IMR-90 (cell line): ENCODE measurements at regions not wholly inside any gene's neighbourhood (a gene's known extent, or its start where the extent isn't known, plus 50 kb on each side); places are given as distances from the start of the nearest gene placed in this dataset.

Experiments used
- ATAC-seq: fragments of 200-7000 bp; cut with Tn5 transposase; 2 replicates; pipeline ENCODE4 v1.9.1; 2020; ENCODE audit warnings: low read depth, mild to moderate bottlenecking, moderate library complexity
- BruUV-seq: library from RNA; stranded (reverse); fragments of 400-500 nt; replicated peaks from 2 replicates; lab custom pipeline; 2021; lab: Mats Ljungman, UMichigan
- CTCF ChIA-PET: fragments of 300-600 bp; formaldehyde crosslinking; extraction: SDS; loops from one replicate; lab custom pipeline; 2021; ENCODE audit warnings: antibody characterized with exemption; lab: Yijun Ruan, JAX
- POLR2A ChIA-PET: fragments of 300-600 bp; sonication (Branson Sonifier 250); formaldehyde crosslinking; loops from one replicate; lab custom pipeline; 2022; ENCODE audit warnings: antibody characterized with exemption; ENCODE audit not compliant: unreplicated experiment; lab: Charles Lee
- DNase-seq: peaks from one replicate; pipeline ENCODE4 v3.0.0; 2013
- H2AFZ ChIP-seq: replicated peaks from 2 replicates; pipeline ENCODE3; 2013; ENCODE audit warnings: low read length, mild to moderate bottlenecking; ENCODE audit not compliant: poor library complexity
- H2AK5ac ChIP-seq: 2 replicates; pipeline ENCODE4 v1.6.1; 2013; ENCODE audit warnings: low read depth, low read length, inconsistent platforms
- H2AK9ac ChIP-seq: replicated peaks from 2 replicates; pipeline ENCODE3; 2013; ENCODE audit warnings: mild to moderate bottlenecking, low read depth, low read length, moderate library complexity; ENCODE audit not compliant: poor library complexity
- H2BK120ac ChIP-seq: 2 replicates; pipeline ENCODE4 v1.6.1; 2013; ENCODE audit warnings: low read depth, low read length, inconsistent platforms
- H2BK15ac ChIP-seq: 3 replicates; pipeline ENCODE4 v1.6.1; 2013; ENCODE audit warnings: low read depth, low read length, inconsistent platforms
- H2BK20ac ChIP-seq: 2 replicates; pipeline ENCODE4 v1.6.1; 2013; ENCODE audit warnings: low read depth, mild to moderate bottlenecking, inconsistent platforms, low read length, moderate library complexity
- H2BK5ac ChIP-seq: 2 replicates; pipeline ENCODE4 v1.6.1; 2013; ENCODE audit warnings: mild to moderate bottlenecking, low read depth, low read length, inconsistent platforms; ENCODE audit not compliant: poor library complexity, severe bottlenecking
- H3K14ac ChIP-seq: replicated peaks from 2 replicates; pipeline ENCODE4 v1.6.1; 2013; ENCODE audit warnings: low read depth, low read length, inconsistent platforms
- H3K18ac ChIP-seq: 2 replicates; pipeline ENCODE4 v1.6.1; 2013; ENCODE audit warnings: low read depth, low read length, control low read depth
- H3K23ac ChIP-seq: 2 replicates; pipeline ENCODE4 v1.6.1; 2013; ENCODE audit warnings: low read depth, low read length, inconsistent platforms
- H3K27ac ChIP-seq: 2 replicates; pipeline ENCODE4 v1.5.1; 2013; ENCODE audit warnings: mild to moderate bottlenecking, control low read depth, low read length; ENCODE audit not compliant: insufficient read depth
- H3K27me3 ChIP-seq: 2 replicates; pipeline ENCODE4 v1.6.1; 2013; ENCODE audit warnings: low read length; ENCODE audit not compliant: control insufficient read depth, insufficient read depth
- H3K36me3 ChIP-seq: 2 replicates; pipeline ENCODE4 v1.6.1; 2013; ENCODE audit warnings: low read length, mixed read lengths; ENCODE audit not compliant: control insufficient read depth, insufficient read depth
- H3K4ac ChIP-seq: 2 replicates; pipeline ENCODE4 v1.6.1; 2013; ENCODE audit warnings: low read depth, low read length, inconsistent platforms
- H3K4me1 ChIP-seq: 2 replicates; pipeline ENCODE4 v1.6.1; 2013; ENCODE audit warnings: low read length, mixed read lengths; ENCODE audit not compliant: control insufficient read depth, insufficient read depth
- H3K4me2 ChIP-seq: 2 replicates; pipeline ENCODE4 v1.6.1; 2013; ENCODE audit warnings: low read depth, mild to moderate bottlenecking, control low read depth, low read length, moderate library complexity
- H3K4me3 ChIP-seq: 2 replicates; pipeline ENCODE4 v1.5.1; 2013; ENCODE audit warnings: low read depth, mild to moderate bottlenecking, control low read depth, low read length, moderate library complexity; ENCODE audit not compliant: insufficient read depth
- H3K56ac ChIP-seq: 2 replicates; pipeline ENCODE4 v1.6.1; 2013; ENCODE audit warnings: low read length, inconsistent platforms; ENCODE audit not compliant: insufficient read depth; ENCODE audit errors: extremely low read depth
- H3K79me1 ChIP-seq, 2 experiments: 2 replicates each; pipeline ENCODE4 v1.6.1; 2013; ENCODE audit warnings: low read length in 2 of 2, inconsistent platforms in 1 of 2, low read depth in 1 of 2
- H3K9ac ChIP-seq: 2 replicates; pipeline ENCODE4 v1.6.1; 2013; ENCODE audit warnings: low read depth, low read length, control low read depth
- H3K9me1 ChIP-seq: 2 replicates; pipeline ENCODE4 v1.6.1; 2013; ENCODE audit warnings: low read length, inconsistent platforms; ENCODE audit not compliant: insufficient read depth
- H3K9me3 ChIP-seq: 2 replicates; pipeline ENCODE4 v1.6.1; 2013; ENCODE audit warnings: low read length; ENCODE audit not compliant: control insufficient read depth, insufficient read depth
- H4K20me1 ChIP-seq: 2 replicates; pipeline ENCODE4 v1.6.1; 2013; ENCODE audit warnings: low read length, inconsistent platforms; ENCODE audit not compliant: insufficient read depth
- H4K5ac ChIP-seq: 2 replicates; pipeline ENCODE4 v1.6.1; 2013; ENCODE audit warnings: mild to moderate bottlenecking, low read depth, low read length, control low read depth
- H4K8ac ChIP-seq, 2 experiments: 2 replicates each; pipeline ENCODE4 v1.6.1; 2013; ENCODE audit warnings: low read depth in 2 of 2, low read length in 2 of 2, control low read depth in 1 of 2, inconsistent platforms in 1 of 2
- H4K91ac ChIP-seq: 2 replicates; pipeline ENCODE4 v1.6.1; 2013; ENCODE audit warnings: low read depth, low read length, inconsistent platforms; ENCODE audit not compliant: insufficient read depth
- CEBPB ChIP-seq: IDR thresholded peaks from 2 replicates; pipeline ENCODE4 v1.6.1; 2012; ENCODE audit warnings: low read depth, low read length, improper control_type of control experiment
- RAD21 ChIP-seq: IDR thresholded peaks from 2 replicates; pipeline ENCODE4 v1.6.1; 2012; ENCODE audit warnings: low read length, improper control_type of control experiment
- SMC3 ChIP-seq: fragments of 150-350 bp; IDR thresholded peaks from 2 replicates; pipeline ENCODE4 v1.6.1; 2016; ENCODE audit warnings: low read depth, mild to moderate bottlenecking, antibody characterized with exemption, low read length, moderate library complexity
- WGBS, 2 experiments: methylation state at CpG; one replicate each; pipeline versions ENCODE4 v1.1.5 to v1.1.7; 2013; ENCODE audit warnings: missing lambda C conversion rate in 2 of 2; ENCODE audit not compliant: insufficient read length in 1 of 2; ENCODE audit errors: extremely low coverage in 2 of 2; 5-methylcytosine and 5-hydroxymethylcytosine counted together
- dilution Hi-C: fragments of 300-500 bp; cut with HindIII; formaldehyde crosslinking; loops from one replicate; pipeline ENCODE4 v1.14.3; 2018; ENCODE audit warnings: low sequenced_read_pairs; ENCODE audit not compliant: unreplicated experiment
- in situ Hi-C: fragments of 300-500 bp; cut with MboI; formaldehyde crosslinking; loops from 3 replicates; pipeline ENCODE4 v1.14.3; 2019; ENCODE audit warnings: low sequenced_read_pairs, inconsistent platforms, mixed read lengths
- intact Hi-C: fragments of 100-400 bp; cut with micrococcal nuclease; formaldehyde crosslinking; loops from 2 replicates; pipeline ENCODE4 v1.10.0; 2022

GRCh38 chr10:78689584-78689935 is 379.2 kb upstream of the ZMIZ1 start:
- peaks cover 4% of the 10 kb centered on the region for H3K4me1 ChIP-seq
- POLR2A ChIA-PET, result no interaction called here

More at GRCh38 chr10:78689584-78689935, 379.2 kb upstream of the ZMIZ1 start:
- Histone ChIP-seq H3K23ac (no peak overlapping the region), H3K14ac (no peak overlapping the region), H3K4ac (no peak overlapping the region), H2AK5ac (no peak overlapping the region), H3K4me2 (no peak overlapping the region), H4K20me1 (no peaks in the 10 kb centered on the region), H3K4me3 (no peak overlapping the region), H3K36me3 (no peaks in the 10 kb centered on the region), H3K27ac (no peak overlapping the region), H3K9me1 (0 out of 2 replicates have a peak, but pooled peaks cover 4% of the 10 kb centered on the region), H2BK5ac (no peak overlapping the region), H2BK120ac (no peak overlapping the region), H4K91ac (no peak overlapping the region), H4K5ac (no peak overlapping the region), H3K18ac (no peak overlapping the region), H2BK15ac (no peak overlapping the region), H2BK20ac (no peak overlapping the region), H3K9me3 (no peaks in the 10 kb centered on the region), H3K27me3 (peaks cover 12% of the 10 kb centered on the region), H2AK9ac (no peak overlapping the region), H3K79me1 (no peaks in the 10 kb centered on the region), H4K8ac (no peak overlapping the region), H2AFZ (no peak overlapping the region), H3K56ac (no peak overlapping the region), H3K9ac (no peak overlapping the region)
- BruUV-seq, result no TSS peak
- CTCF ChIA-PET, result no interaction called here
- WGBS, 2 experiments, result 60% methylated on average over 1 of the region's 2 CpGs; no CpG with 5 or more reads in 1 of the 2 experiments
- TF ChIP-seq RAD21, result no peak
- TF ChIP-seq SMC3, result no peak
- no peak for TF ChIP-seq CEBPB
- dilution Hi-C loops, result no loop called here
- intact Hi-C loops, result no loop called here
- ATAC-seq (no peak), DNase-seq (no peak)
- in situ Hi-C loops, result no loop called here
